22Rv1 (cell line): ENCODE measurements at regions not wholly inside any gene's neighbourhood (a gene's known extent, or its start where the extent isn't known, plus 50 kb on each side); places are given as distances from the start of the nearest gene placed in this dataset.

ENCODE experiments used
- H3K27ac ChIP-seq: fragments of 450-650 bp; 2 replicates; pipeline ENCODE4 v1.5.1; 2017
- ZFX ChIP-seq: fragments of 450-650 bp; IDR thresholded peaks from 2 replicates; pipeline ENCODE4 v1.6.1; 2017; ENCODE audit warnings: antibody characterized with exemption, borderline replicate concordance
- TF ChIP-seq, protein P1 (sequence below): fragments of 450-650 bp; IDR thresholded peaks from 2 replicates; pipeline ENCODE4 v1.5.1; 2017; ENCODE audit warnings: mild to moderate bottlenecking

DNA sequence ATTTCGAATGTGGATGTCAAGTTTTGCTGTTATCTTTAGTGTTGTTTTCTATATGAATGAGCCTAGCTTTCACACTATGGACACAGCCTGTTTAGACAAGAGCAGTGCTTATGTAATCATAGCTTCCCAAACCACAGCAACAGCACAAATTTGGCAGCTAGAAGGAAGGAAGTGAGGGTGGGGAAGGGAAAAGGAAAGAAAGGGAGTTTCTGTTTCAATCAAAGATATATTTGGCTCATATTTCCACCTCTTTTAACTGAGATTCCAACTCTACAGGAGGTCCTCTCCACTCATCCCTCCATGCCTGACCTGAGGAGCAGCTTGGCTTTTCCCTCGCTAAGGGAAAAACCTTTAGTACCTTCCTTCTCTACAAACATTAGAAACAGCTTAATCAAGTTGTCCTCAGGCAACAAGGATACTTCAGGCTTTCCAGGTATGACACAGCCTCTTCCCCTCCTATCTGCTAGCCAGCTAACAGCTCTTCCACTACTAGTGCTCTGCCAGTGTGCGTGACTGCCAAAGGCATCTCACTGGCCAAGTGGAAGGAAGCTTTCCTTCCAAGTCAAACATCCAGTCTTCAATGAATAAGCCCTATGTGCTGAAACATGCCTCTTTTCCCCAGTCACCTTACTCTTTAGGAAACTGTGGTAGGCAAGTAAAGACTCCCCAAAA is 268.6 kb upstream of the PTGER4 start:
- TF ChIP-seq, protein P1, sequence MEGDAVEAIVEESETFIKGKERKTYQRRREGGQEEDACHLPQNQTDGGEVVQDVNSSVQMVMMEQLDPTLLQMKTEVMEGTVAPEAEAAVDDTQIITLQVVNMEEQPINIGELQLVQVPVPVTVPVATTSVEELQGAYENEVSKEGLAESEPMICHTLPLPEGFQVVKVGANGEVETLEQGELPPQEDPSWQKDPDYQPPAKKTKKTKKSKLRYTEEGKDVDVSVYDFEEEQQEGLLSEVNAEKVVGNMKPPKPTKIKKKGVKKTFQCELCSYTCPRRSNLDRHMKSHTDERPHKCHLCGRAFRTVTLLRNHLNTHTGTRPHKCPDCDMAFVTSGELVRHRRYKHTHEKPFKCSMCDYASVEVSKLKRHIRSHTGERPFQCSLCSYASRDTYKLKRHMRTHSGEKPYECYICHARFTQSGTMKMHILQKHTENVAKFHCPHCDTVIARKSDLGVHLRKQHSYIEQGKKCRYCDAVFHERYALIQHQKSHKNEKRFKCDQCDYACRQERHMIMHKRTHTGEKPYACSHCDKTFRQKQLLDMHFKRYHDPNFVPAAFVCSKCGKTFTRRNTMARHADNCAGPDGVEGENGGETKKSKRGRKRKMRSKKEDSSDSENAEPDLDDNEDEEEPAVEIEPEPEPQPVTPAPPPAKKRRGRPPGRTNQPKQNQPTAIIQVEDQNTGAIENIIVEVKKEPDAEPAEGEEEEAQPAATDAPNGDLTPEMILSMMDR, result no peak
- TF ChIP-seq ZFX, result no peak
- H3K27ac ChIP-seq, result no peak overlapping the region

- no peak overlapping the region for H3K27ac ChIP-seq
These were observed 269.4 kb upstream of the PTGER4 start for GRCh38 chr5:40410231-40410861.

GRCh38 chr5:40409601-40410000 is 270.1 kb upstream of the PTGER4 start:
- no peak overlapping the region for H3K27ac ChIP-seq
- no peak for TF ChIP-seq ZFX
- TF ChIP-seq, protein P1, result no peak

More at GRCh38 chr5:40410231-40410861, 269.4 kb upstream of the PTGER4 start:
- TF ChIP-seq, protein P1, result no peak
- no peak for TF ChIP-seq ZFX

DNA sequence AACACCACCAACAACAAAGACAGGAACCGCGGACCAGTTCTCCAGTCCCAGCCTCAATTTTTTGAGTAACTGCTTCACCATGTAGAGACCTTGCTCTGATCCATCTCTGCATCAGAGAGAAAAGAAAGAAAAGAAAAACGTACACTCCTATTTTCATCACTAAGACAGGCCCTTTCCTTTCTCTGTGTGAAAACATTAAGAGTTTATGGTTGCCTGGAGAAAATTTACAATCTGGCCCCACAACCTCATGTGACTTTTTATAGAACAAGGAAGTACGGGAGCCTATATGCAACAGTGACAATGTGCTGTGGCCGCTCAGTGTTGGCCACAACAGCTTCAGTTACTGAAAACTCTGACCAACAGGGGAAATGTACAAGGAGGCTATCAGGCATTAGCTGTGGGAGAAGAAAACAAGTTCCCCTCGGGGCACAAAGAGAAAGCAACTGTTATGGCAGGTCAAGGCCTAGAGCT is 272.9 kb upstream of the PTGER4 start:
- TF ChIP-seq, protein P1, result no peak
- no peak for TF ChIP-seq ZFX
- no peak overlapping the region for H3K27ac ChIP-seq

GRCh38 chr5:40405996-40406740 is 273.5 kb upstream of the PTGER4 start:
- TF ChIP-seq, protein P1, result no peak
- TF ChIP-seq ZFX, result no peak
- H3K27ac ChIP-seq, result no peak overlapping the region

- TF ChIP-seq, protein P1, result no peak
- TF ChIP-seq ZFX, result no peak
- H3K27ac ChIP-seq, result no peak overlapping the region
These were observed 274.5 kb upstream of the PTGER4 start for GRCh38 chr5:40405230-40405629.

- no peak for TF ChIP-seq ZFX
- TF ChIP-seq, protein P1, result no peak
- no peak overlapping the region for H3K27ac ChIP-seq
These were observed 275.1 kb upstream of the PTGER4 start for GRCh38 chr5:40404613-40405012.
